SK-N-SH (cell line): ENCODE measurements at regions not wholly inside any gene's neighbourhood (a gene's known extent, or its start where the extent isn't known, plus 50 kb on each side); places are given as distances from the start of the nearest gene placed in this dataset.

ENCODE experiments used
- CTCF ChIA-PET: fragments of 300-600, 350-600 bp; formaldehyde crosslinking; extraction: SDS; loops from one replicate; lab custom pipeline; 2021; lab: Yijun Ruan, JAX
- POLR2A ChIA-PET: fragments of 350-600 bp; sonication (Branson Sonifier 250); formaldehyde crosslinking; extraction: SDS; loops from one replicate; lab custom pipeline; 2020; ENCODE audit warnings: antibody characterized with exemption, inconsistent platforms; lab: Yijun Ruan, JAX
- DNase-seq: peaks from one replicate; pipeline ENCODE4 v3.0.0; 2012
- H2AFZ ChIP-seq: fragments of 200-600 bp; sonication (generic); 2 replicates; pipeline ENCODE4 v1.8.1; 2016; ENCODE audit warnings: antibody characterized with exemption, mild to moderate bottlenecking, low read depth
- H3F3A ChIP-seq: fragments of 200-600 bp; sonication (generic); replicated peaks from 2 replicates; pipeline ENCODE3; 2016; ENCODE audit warnings: antibody characterized with exemption, mild to moderate bottlenecking; ENCODE audit not compliant: insufficient read depth
- H3K27ac ChIP-seq, 2 experiments: fragments of 200-500 bp in 1 of 2; fragments of 200-600 bp in 1 of 2; sonication (Bioruptor generic) in 1 of 2; sonication (generic), shearing (Covaris generic) in 1 of 2; 2 replicates each; pipeline versions ENCODE4 v1.5.1 to v1.6.1; 2014 to 2016; ENCODE audit warnings: low read depth in 2 of 2, inconsistent platforms in 1 of 2, low read length in 1 of 2, mild to moderate bottlenecking in 1 of 2, mixed read lengths in 1 of 2
- H3K27me3 ChIP-seq: fragments of 200-600 bp; sonication (generic), shearing (Covaris generic); 2 replicates; pipeline ENCODE4 v1.6.1; 2016; ENCODE audit warnings: mixed run types; ENCODE audit not compliant: insufficient read depth
- H3K36me3 ChIP-seq, 2 experiments: fragments of 200-500 bp in 1 of 2; fragments of 200-600 bp in 1 of 2; sonication (Bioruptor generic) in 1 of 2; sonication (generic) in 1 of 2; replicated peaks in 1 of 2; 2 replicates each; pipeline versions ENCODE3 to v1.5.1; 2014 to 2016; ENCODE audit warnings: low read length in 1 of 2, mild to moderate bottlenecking in 1 of 2; ENCODE audit not compliant: insufficient read depth in 2 of 2, control insufficient read depth in 1 of 2
- H3K4me1 ChIP-seq, 2 experiments: fragments of 200-500 bp in 1 of 2; fragments of 200-600 bp in 1 of 2; sonication (Bioruptor generic) in 1 of 2; sonication (generic), shearing (Covaris generic) in 1 of 2; 2 replicates each; pipeline versions ENCODE4 v1.5.1 to v1.6.1; 2014 to 2016; ENCODE audit warnings: low read depth in 1 of 2, low read length in 1 of 2, mixed run types in 1 of 2; ENCODE audit not compliant: insufficient read depth in 2 of 2, control insufficient read depth in 1 of 2
- H3K4me2 ChIP-seq: fragments of 200-600 bp; sonication (generic), shearing (Covaris generic); 2 replicates; pipeline ENCODE4 v1.6.1; 2017; ENCODE audit warnings: mixed run types
- H3K4me3 ChIP-seq, 2 experiments: fragments of 200-500 bp in 1 of 2; fragments of 200-600 bp in 1 of 2; sonication (Bioruptor generic) in 1 of 2; sonication (generic), shearing (Covaris generic) in 1 of 2; 2 replicates each; pipeline versions ENCODE4 v1.5.1 to v1.8.1; 2014 to 2016; ENCODE audit warnings: low read depth in 2 of 2, inconsistent platforms in 1 of 2, low read length in 1 of 2, mild to moderate bottlenecking in 1 of 2, mixed read lengths in 1 of 2, moderate library complexity in 1 of 2
- H3K79me2 ChIP-seq: fragments of 200-600 bp; sonication (generic); 2 replicates; pipeline ENCODE4 v1.8.1; 2017; ENCODE audit warnings: mild to moderate bottlenecking; ENCODE audit not compliant: insufficient read depth
- H3K9ac ChIP-seq: fragments of 200-600 bp; sonication (generic); 2 replicates; pipeline ENCODE4 v1.6.1; 2017; ENCODE audit warnings: mixed run types
- H3K9me2 ChIP-seq: fragments of 200-600 bp; sonication (generic); 2 replicates; pipeline ENCODE4 v1.6.1; 2017; ENCODE audit warnings: mixed run types
- H3K9me3 ChIP-seq: fragments of 200-600 bp; sonication (generic); 2 replicates; pipeline ENCODE4 v1.6.1; 2017; ENCODE audit warnings: mixed run types, mild to moderate bottlenecking, moderate library complexity
- H4K20me1 ChIP-seq: fragments of 200-600 bp; sonication (generic); 2 replicates; pipeline ENCODE4 v1.6.1; 2017; ENCODE audit warnings: mild to moderate bottlenecking, mixed run types; ENCODE audit not compliant: insufficient read depth
- ELF1 ChIP-seq: IDR thresholded peaks from 2 replicates; pipeline ENCODE4 v1.4.0; 2012
- EZH2phosphoT487 ChIP-seq: fragments of 200-600 bp; sonication (generic); IDR thresholded peaks from 2 replicates; pipeline ENCODE4 v1.6.1; 2017; ENCODE audit warnings: low read depth, mixed run types, mild to moderate bottlenecking, antibody characterized with exemption, moderate library complexity, borderline replicate concordance
- FOXJ3 ChIP-seq: sonication (generic); formaldehyde crosslinking; IDR thresholded peaks from 2 replicates; pipeline ENCODE4 v1.5.1; 2020; ENCODE audit warnings: mild to moderate bottlenecking, missing genetic modification reagents
- FOXM1 ChIP-seq: IDR thresholded peaks from 2 replicates; pipeline ENCODE4 v1.4.0; 2012; ENCODE audit warnings: low read depth, mild to moderate bottlenecking
- GATA2 ChIP-seq: sonication (generic); formaldehyde crosslinking; IDR thresholded peaks from 2 replicates; pipeline ENCODE4 v1.5.0; 2020; ENCODE audit warnings: mild to moderate bottlenecking, missing genetic modification reagents
- JUND ChIP-seq: IDR thresholded peaks from 2 replicates; pipeline ENCODE4 v1.4.0; 2012
- MEF2A ChIP-seq: IDR thresholded peaks from 2 replicates; pipeline ENCODE4 v1.4.0; 2012; ENCODE audit warnings: low read depth, borderline replicate concordance
- NRF1 ChIP-seq: IDR thresholded peaks from 2 replicates; pipeline ENCODE4 v1.6.1; 2012; ENCODE audit warnings: low read depth, mild to moderate bottlenecking, low read length
- POLR2AphosphoS5 ChIP-seq: IDR thresholded peaks from 2 replicates; pipeline ENCODE4 v1.6.1; 2012; ENCODE audit warnings: low read depth, low read length
- RAD21 ChIP-seq: IDR thresholded peaks from 2 replicates; pipeline ENCODE4 v1.6.1; 2012; ENCODE audit warnings: mild to moderate bottlenecking, low read length
- RXRA ChIP-seq: IDR thresholded peaks from 2 replicates; pipeline ENCODE4 v1.4.0; 2012; ENCODE audit warnings: low read depth, mild to moderate bottlenecking, borderline replicate concordance
- SIN3A ChIP-seq: IDR thresholded peaks from 2 replicates; pipeline ENCODE4 v1.6.1; 2012; ENCODE audit warnings: low read depth, mild to moderate bottlenecking, low read length, moderate library complexity, borderline replicate concordance
- TAF1 ChIP-seq: IDR thresholded peaks from 2 replicates; pipeline ENCODE4 v1.6.1; 2012; ENCODE audit warnings: low read depth, mild to moderate bottlenecking, low read length, moderate library complexity, borderline replicate concordance
- TEAD4 ChIP-seq: IDR thresholded peaks from 2 replicates; pipeline ENCODE4 v1.4.0; 2012; ENCODE audit warnings: mild to moderate bottlenecking, borderline replicate concordance; ENCODE audit not compliant: insufficient read depth
- WGBS: methylation state at CpG from one replicate; pipeline ENCODE4 v1.1.6; 2017; ENCODE audit warnings: low lambda C conversion rate; 5-methylcytosine and 5-hydroxymethylcytosine counted together
- TF ChIP-seq, protein P1 (sequence below): IDR thresholded peaks from 2 replicates; pipeline ENCODE4 v1.4.0; 2012; ENCODE audit warnings: low read depth, borderline replicate concordance
- TF ChIP-seq, protein P2 (sequence below): fragments of 200-600 bp; sonication (generic); IDR thresholded peaks from 2 replicates; pipeline ENCODE4 v1.6.1; 2017; ENCODE audit warnings: antibody characterized with exemption, mild to moderate bottlenecking, moderate library complexity
- TF ChIP-seq, protein P3 (sequence below): IDR thresholded peaks from 2 replicates; pipeline ENCODE4 v1.4.0; 2012; ENCODE audit warnings: low read depth
- TF ChIP-seq, protein P4 (sequence below): fragments of 150-350 bp; IDR thresholded peaks from 2 replicates; pipeline ENCODE4 v1.6.1; 2017; ENCODE audit warnings: antibody characterized with exemption, low read length, low read depth, borderline replicate concordance

DNA sequence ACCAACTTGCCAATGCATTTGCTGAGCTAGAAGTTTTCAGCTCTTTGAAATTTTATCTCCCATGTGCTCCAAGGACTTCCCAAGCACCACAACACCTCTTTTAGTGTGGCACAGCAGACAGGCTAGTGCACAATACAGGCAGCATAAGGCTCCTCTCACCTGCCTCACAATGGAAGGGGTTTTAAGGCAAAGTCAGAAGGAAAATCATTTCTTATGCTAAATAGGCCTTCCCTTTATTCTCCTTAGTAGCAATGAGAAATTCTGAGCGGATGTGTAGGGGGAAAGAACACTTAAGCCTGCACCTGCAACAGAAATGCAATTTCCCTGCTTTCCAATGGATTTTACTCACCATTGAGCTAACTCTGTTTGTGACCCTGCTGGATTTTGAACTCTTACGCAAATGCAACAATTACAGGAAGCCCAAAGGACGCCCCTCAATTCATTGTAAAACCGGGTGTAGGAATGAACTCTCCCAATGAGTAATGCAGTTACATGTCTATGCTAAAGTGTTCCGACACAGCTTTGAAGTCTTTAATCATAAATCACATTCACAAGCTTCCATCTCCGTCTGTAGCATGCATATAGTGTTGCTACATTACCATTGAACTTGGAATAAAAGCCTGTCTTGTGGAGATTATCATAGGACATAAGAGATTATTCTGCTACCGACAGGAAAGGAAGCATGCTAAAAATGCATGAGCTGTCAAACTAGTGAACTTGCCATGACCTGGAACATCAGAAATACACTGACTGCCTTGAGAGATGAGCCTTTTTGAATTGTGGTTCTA lies 1084.9 kb downstream of the RPA4 start:
- POLR2A ChIA-PET = no interaction called here
- Histone ChIP-seq H3K79me2 (no peaks in the 10 kb centered on the region), H4K20me1 (no peaks in the 10 kb centered on the region), H3K4me3 (no peak overlapping the region), H3K4me2 (no peak overlapping the region), H3K9ac (no peak overlapping the region), H3K27me3 (no peaks in the 10 kb centered on the region), H3K4me1 (no peaks in the 10 kb centered on the region), H3K27ac (no peak overlapping the region), H3K9me2 (0 out of 2 replicates have a peak, but pooled peaks cover 3% of the 10 kb centered on the region), H3K36me3 (no peaks in the 10 kb centered on the region), H3K9me3 (no peaks in the 10 kb centered on the region), H2AFZ (no peak overlapping the region), H3F3A (no peaks in the 10 kb centered on the region)
- WGBS = 29% methylated on average over 7 of the region's 7 CpGs
- TF ChIP-seq RXRA (no peak), FOXJ3 (CRISPR knock-in tag) (no peak), TEAD4 (no peak), JUND (no peak), ELF1 (no peak), GATA2 (CRISPR knock-in tag) (no peak), RAD21 (no peak), FOXM1 (no peak), MEF2A (no peak), NRF1 (no peak), TAF1 (no peak), SIN3A (no peak), POLR2AphosphoS5 (no peak), EZH2phosphoT487 (no peak)
- TF ChIP-seq, protein P1, sequence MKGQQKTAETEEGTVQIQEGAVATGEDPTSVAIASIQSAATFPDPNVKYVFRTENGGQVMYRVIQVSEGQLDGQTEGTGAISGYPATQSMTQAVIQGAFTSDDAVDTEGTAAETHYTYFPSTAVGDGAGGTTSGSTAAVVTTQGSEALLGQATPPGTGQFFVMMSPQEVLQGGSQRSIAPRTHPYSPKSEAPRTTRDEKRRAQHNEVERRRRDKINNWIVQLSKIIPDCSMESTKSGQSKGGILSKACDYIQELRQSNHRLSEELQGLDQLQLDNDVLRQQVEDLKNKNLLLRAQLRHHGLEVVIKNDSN = no peak
- TF ChIP-seq, protein P2, sequence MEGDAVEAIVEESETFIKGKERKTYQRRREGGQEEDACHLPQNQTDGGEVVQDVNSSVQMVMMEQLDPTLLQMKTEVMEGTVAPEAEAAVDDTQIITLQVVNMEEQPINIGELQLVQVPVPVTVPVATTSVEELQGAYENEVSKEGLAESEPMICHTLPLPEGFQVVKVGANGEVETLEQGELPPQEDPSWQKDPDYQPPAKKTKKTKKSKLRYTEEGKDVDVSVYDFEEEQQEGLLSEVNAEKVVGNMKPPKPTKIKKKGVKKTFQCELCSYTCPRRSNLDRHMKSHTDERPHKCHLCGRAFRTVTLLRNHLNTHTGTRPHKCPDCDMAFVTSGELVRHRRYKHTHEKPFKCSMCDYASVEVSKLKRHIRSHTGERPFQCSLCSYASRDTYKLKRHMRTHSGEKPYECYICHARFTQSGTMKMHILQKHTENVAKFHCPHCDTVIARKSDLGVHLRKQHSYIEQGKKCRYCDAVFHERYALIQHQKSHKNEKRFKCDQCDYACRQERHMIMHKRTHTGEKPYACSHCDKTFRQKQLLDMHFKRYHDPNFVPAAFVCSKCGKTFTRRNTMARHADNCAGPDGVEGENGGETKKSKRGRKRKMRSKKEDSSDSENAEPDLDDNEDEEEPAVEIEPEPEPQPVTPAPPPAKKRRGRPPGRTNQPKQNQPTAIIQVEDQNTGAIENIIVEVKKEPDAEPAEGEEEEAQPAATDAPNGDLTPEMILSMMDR = no peak
- TF ChIP-seq, protein P3, sequence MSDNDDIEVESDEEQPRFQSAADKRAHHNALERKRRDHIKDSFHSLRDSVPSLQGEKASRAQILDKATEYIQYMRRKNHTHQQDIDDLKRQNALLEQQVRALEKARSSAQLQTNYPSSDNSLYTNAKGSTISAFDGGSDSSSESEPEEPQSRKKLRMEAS = no peak
- TF ChIP-seq, protein P4, sequence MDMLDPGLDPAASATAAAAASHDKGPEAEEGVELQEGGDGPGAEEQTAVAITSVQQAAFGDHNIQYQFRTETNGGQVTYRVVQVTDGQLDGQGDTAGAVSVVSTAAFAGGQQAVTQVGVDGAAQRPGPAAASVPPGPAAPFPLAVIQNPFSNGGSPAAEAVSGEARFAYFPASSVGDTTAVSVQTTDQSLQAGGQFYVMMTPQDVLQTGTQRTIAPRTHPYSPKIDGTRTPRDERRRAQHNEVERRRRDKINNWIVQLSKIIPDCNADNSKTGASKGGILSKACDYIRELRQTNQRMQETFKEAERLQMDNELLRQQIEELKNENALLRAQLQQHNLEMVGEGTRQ = no peak
- no peak for DNase-seq
- CTCF ChIA-PET = no interaction called here
